Prostate gland (tissue), 2 donors: ENCODE measurements at regions not wholly inside any gene's neighbourhood (a gene's known extent, or its start where the extent isn't known, plus 50 kb on each side); places are given as distances from the start of the nearest gene placed in this dataset.

Source experiments
- DNase-seq: peaks from one replicate; pipeline ENCODE4 v3.0.0-alpha.2; 2019; ENCODE audit warnings: low spot score
- H3K27ac ChIP-seq, 2 donors: fragments of 200-600 bp; sonication (generic); 2 replicates each; pipeline ENCODE4 v1.5.1; 2017 to 2019
- H3K27me3 ChIP-seq: fragments of 200-600 bp; sonication (generic); replicated peaks from 2 replicates; pipeline ENCODE4 v1.5.1; 2019; ENCODE audit not compliant: insufficient read depth
- H3K36me3 ChIP-seq, 2 donors: fragments of 200-600 bp; sonication (generic); 1 replicate in 1 of 2; 2 replicates in 1 of 2; pipeline versions ENCODE4 v1.5.1 to v1.8.1; 2017 to 2019
- H3K4me1 ChIP-seq: fragments of 200-600 bp; sonication (generic); replicated peaks from 2 replicates; pipeline ENCODE4 v1.5.1; 2019
- H3K4me3 ChIP-seq, 2 donors: fragments of 200-600 bp; sonication (generic); 2 replicates each; pipeline ENCODE4 v1.5.1; 2017 to 2019
- H3K9me3 ChIP-seq: fragments of 200-600 bp; sonication (generic); 2 replicates; pipeline ENCODE4 v1.5.1; 2017
- POLR2A ChIP-seq: fragments of 450-650 bp; IDR thresholded peaks from one replicate; pipeline ENCODE4 v1.6.1; 2016; ENCODE audit warnings: antibody characterized with exemption, mild to moderate bottlenecking
- POLR2AphosphoS5 ChIP-seq: sonication (generic); formaldehyde crosslinking; IDR thresholded peaks from one replicate; pipeline ENCODE4 v1.6.1; 2017; ENCODE audit warnings: antibody characterized with exemption
- WGBS: methylation state at CpG from one replicate; pipeline ENCODE4 v1.1.5; 2018; 5-methylcytosine and 5-hydroxymethylcytosine counted together
- intact Hi-C: fragments of 100-400 bp; cut with DNase I; formaldehyde crosslinking; loops from one replicate; pipeline ENCODE4 v1.14.2; 2022
- TF ChIP-seq, protein P1 (sequence below), 4 experiments: fragments of 200-600 bp in 2 of 4; fragments of 450-650 bp in 2 of 4; sonication (generic) in 2 of 4; IDR thresholded peaks; 1 replicate in 3 of 4; 2 replicates in 1 of 4; pipeline ENCODE4 v1.5.1; 2016 to 2019; ENCODE audit warnings: antibody characterized with exemption in 4 of 4, mild to moderate bottlenecking in 2 of 4, moderate library complexity in 2 of 4

DNA sequence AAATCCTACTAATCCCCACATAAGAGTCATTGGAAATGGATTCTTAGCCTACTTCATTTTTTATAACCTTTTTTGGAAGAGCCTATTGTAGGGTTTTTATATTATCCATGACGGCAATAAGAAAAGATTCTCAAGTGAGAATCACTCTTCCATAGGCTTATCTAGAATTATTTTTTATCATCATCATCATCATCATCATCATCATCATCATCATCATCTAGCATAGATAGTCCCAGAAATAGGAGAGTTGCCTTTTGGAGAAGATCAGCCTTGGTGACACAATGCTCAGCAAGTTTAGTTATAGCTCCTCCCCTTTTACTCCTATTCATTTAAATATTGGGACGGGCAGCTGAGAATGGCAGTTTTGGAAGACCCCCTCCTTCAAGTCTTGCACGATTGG lies 359.1 kb upstream of the SLC35B3 start:
- 74% methylated on average over 3 of the region's 3 CpGs for WGBS
- Histone ChIP-seq H3K27ac (no peak overlapping the region), H3K4me3 (no peak overlapping the region), H3K36me3 (no peaks in the 10 kb centered on the region), H3K9me3 (no peaks in the 10 kb centered on the region), H3K4me1 (no peaks in the 10 kb centered on the region), H3K27me3 (no peaks in the 10 kb centered on the region)
- TF ChIP-seq POLR2A (no peak), POLR2AphosphoS5 (no peak)
- TF ChIP-seq, protein P1, sequence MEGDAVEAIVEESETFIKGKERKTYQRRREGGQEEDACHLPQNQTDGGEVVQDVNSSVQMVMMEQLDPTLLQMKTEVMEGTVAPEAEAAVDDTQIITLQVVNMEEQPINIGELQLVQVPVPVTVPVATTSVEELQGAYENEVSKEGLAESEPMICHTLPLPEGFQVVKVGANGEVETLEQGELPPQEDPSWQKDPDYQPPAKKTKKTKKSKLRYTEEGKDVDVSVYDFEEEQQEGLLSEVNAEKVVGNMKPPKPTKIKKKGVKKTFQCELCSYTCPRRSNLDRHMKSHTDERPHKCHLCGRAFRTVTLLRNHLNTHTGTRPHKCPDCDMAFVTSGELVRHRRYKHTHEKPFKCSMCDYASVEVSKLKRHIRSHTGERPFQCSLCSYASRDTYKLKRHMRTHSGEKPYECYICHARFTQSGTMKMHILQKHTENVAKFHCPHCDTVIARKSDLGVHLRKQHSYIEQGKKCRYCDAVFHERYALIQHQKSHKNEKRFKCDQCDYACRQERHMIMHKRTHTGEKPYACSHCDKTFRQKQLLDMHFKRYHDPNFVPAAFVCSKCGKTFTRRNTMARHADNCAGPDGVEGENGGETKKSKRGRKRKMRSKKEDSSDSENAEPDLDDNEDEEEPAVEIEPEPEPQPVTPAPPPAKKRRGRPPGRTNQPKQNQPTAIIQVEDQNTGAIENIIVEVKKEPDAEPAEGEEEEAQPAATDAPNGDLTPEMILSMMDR (IDR thresholded peaks at IDR 0.05) = no peak
- intact Hi-C loops = no loop called here
- no peak for DNase-seq

- Histone ChIP-seq H3K4me3 (no peak overlapping the region), H3K9me3 (no peaks in the 10 kb centered on the region), H3K36me3 (no peaks in the 10 kb centered on the region), H3K27ac (no peak overlapping the region), H3K4me1 (no peaks in the 10 kb centered on the region), H3K27me3 (no peaks in the 10 kb centered on the region)
- WGBS = 63% methylated on average over 2 of the region's 2 CpGs
- no peak for DNase-seq
- TF ChIP-seq, protein P1 (IDR thresholded peaks at IDR 0.05) = no peak
- no peak for TF ChIP-seq POLR2A
- TF ChIP-seq POLR2AphosphoS5 = no peak
- intact Hi-C loops = no loop called here
These were observed 354.5 kb upstream of the SLC35B3 start for GRCh38 chr6:8789878-8790277.

DNA sequence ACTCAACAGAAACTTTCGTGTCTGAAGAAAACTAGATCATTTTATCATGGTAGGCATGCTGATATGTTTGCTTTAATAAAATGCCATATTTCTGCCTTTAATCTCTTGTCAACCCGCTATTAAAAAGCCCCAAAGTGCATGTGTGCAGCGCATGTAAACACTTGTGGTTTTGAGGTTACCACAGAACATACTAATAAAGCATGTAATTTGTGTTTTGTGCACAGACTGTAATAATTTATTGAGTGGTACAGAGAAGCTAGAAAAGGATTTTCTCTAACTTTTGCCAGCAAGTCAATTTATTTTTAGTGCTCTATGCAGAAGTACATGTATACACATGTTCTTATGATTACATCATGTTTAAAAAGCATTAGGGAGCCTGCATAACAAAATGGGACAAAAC lies 349.9 kb upstream of the SLC35B3 start:
- 29% methylated on average over 3 of the region's 3 CpGs for WGBS
- H3K27ac ChIP-seq = no peak overlapping the region
- no peak for DNase-seq
- no peak overlapping the region for H3K4me3 ChIP-seq
- no peaks in the 10 kb centered on the region for H3K9me3 ChIP-seq
- H3K36me3 ChIP-seq = no peaks in the 10 kb centered on the region
- TF ChIP-seq POLR2AphosphoS5 (no peak), POLR2A (no peak)
- TF ChIP-seq, protein P1 (IDR thresholded peaks at IDR 0.05) = no peak
- no peaks in the 10 kb centered on the region for H3K4me1 ChIP-seq
- intact Hi-C loops = no loop called here
- H3K27me3 ChIP-seq = no peaks in the 10 kb centered on the region

GRCh38 chr6:8783191-8783590 lies 347.8 kb upstream of the SLC35B3 start:
- intact Hi-C loops = no loop called here
- no peak for TF ChIP-seq POLR2AphosphoS5
- no peak for TF ChIP-seq POLR2A
- TF ChIP-seq, protein P1 (IDR thresholded peaks at IDR 0.05) = no peak
- Histone ChIP-seq H3K4me3 (no peak overlapping the region), H3K27ac (no peak overlapping the region), H3K36me3 (no peaks in the 10 kb centered on the region), H3K27me3 (no peaks in the 10 kb centered on the region), H3K4me1 (no peaks in the 10 kb centered on the region), H3K9me3 (no peaks in the 10 kb centered on the region)
- no peak for DNase-seq

DNA sequence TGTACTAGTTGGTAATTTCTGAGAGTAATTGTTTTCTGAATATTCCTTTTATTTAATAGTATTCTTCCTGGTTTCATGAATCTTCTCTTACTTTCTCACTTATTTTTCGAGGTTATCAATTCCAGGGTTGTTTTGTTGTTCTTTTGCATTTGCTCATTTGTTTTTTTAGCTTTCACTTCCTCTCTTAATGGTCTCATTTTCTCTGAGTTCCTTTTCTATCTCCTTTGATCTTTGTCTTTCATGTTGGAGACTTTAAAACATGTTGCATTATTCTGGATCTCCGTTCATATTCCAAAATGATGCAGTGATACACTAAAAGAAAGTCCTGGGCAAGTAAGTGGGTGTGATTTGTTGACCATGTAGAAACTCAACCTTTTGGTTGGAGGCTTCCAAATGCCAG lies 345.3 kb upstream of the SLC35B3 start:
- DNase-seq = no peak
- TF ChIP-seq POLR2AphosphoS5 (no peak), POLR2A (no peak)
- TF ChIP-seq, protein P1 (IDR thresholded peaks at IDR 0.05) = no peak
- Histone ChIP-seq H3K9me3 (no peaks in the 10 kb centered on the region), H3K27me3 (no peaks in the 10 kb centered on the region), H3K27ac (no peak overlapping the region), H3K36me3 (no peaks in the 10 kb centered on the region), H3K4me1 (no peaks in the 10 kb centered on the region), H3K4me3 (no peak overlapping the region)
- intact Hi-C loops = no loop called here
- WGBS = 71% methylated on average over 2 of the region's 2 CpGs
